ENCODE measurements at regions not wholly inside any gene's neighbourhood (a gene's known extent, or its start where the extent isn't known, plus 50 kb on each side); places are given as distances from the start of the nearest gene placed in this dataset.

- RAD21 ChIA-PET (ENCODE audit: low non-redundant PET in 1 of 2, low total read pairs in 2 of 2, uncharacterized antibody in 2 of 2, unreplicated experiment in 2 of 2), result no interaction called here
- intact Hi-C loops (cut with micrococcal nuclease), result no loop called here
These were observed 354.8 kb downstream of the ENC1 start for GRCh38 chr5:74285675-74286280.

More at GRCh38 chr5:74285675-74286280, 354.8 kb downstream of the ENC1 start:
- H2AFZ ChIP-seq (ENCODE audit: low read depth, low read length, poor library complexity, severe bottlenecking), result no peak overlapping the region
- ChIA-PET CTCF (no interaction called here), POLR2A (no interaction called here)
- no peaks in the 10 kb centered on the region for H3K4me1 ChIP-seq (ENCODE audit: control insufficient read depth in 1 of 2, insufficient read depth in 2 of 2, low read length in 2 of 2)
- no peak overlapping the region for H3K4me2 ChIP-seq (ENCODE audit: low read length)
- no peaks in the 10 kb centered on the region for H3K27me3 ChIP-seq (ENCODE audit: insufficient read depth, low read length)
- H3K4me3 ChIP-seq (replicated peaks in 1 of 2; ENCODE audit: low read depth in 1 of 2, low read length in 2 of 2), result no peak overlapping the region
- no peak overlapping the region for H3K27ac ChIP-seq (ENCODE audit: low read depth, low read length)
- H4K20me1 ChIP-seq (ENCODE audit: insufficient read depth), result no peaks in the 10 kb centered on the region
- no peaks in the 10 kb centered on the region for H3K9me2 ChIP-seq (ENCODE audit: insufficient read depth)
- no peaks in the 10 kb centered on the region for H3K79me2 ChIP-seq (ENCODE audit: insufficient read depth, low read length)
- H3K36me3 ChIP-seq (ENCODE audit: control insufficient read depth in 1 of 2, insufficient read depth in 2 of 2, low read length in 2 of 2), result no peaks in the 10 kb centered on the region
- no peak for ATAC-seq
- no peak for TF ChIP-seq CEBPB (IDR thresholded peaks at IDR 0.05; ENCODE audit: low read depth)
- TF ChIP-seq ZNF274 (IDR thresholded peaks at IDR 0.05; ENCODE audit: low read depth, low read length), result no peak
- TF ChIP-seq EZH2 (IDR thresholded peaks at IDR 0.05), result no peak
- TF ChIP-seq FOSL1 (IDR thresholded peaks at IDR 0.05; ENCODE audit: low read depth), result no peak
- TF ChIP-seq POLR2A (IDR thresholded peaks at IDR 0.05; ENCODE audit: borderline replicate concordance, extremely low read depth, insufficient read depth, insufficient read length), result no peak
- TF ChIP-seq SRF (IDR thresholded peaks at IDR 0.05; ENCODE audit: low read depth), result no peak
- no peak for TF ChIP-seq EGR1 (IDR thresholded peaks at IDR 0.05; ENCODE audit: low read depth)
- TF ChIP-seq ZBTB33 (IDR thresholded peaks at IDR 0.05; ENCODE audit: extremely low read depth, insufficient replicate concordance, low read length), result no peak
- no peak for TF ChIP-seq MAX (IDR thresholded peaks at IDR 0.05)
- TF ChIP-seq RAD21 (IDR thresholded peaks at IDR 0.05; ENCODE audit: low read depth), result no peak
- no peak for TF ChIP-seq EZH2phosphoT487 (IDR thresholded peaks at IDR 0.05; ENCODE audit: borderline replicate concordance)
- H3K9ac ChIP-seq (ENCODE audit: low read length), result no peak overlapping the region
- DNase-seq (ENCODE audit: low read depth, low spot score), result no peak
- no TSS peak for BruUV-seq (replicated peaks)
- H3K9me3 ChIP-seq (ENCODE audit: control insufficient read depth in 1 of 2, insufficient read depth in 1 of 2, low read depth in 1 of 2, low read length in 2 of 2), result no peaks in the 10 kb centered on the region
